Right lobe of liver (tissue), 6 donors: ENCODE measurements at regions not wholly inside any gene's neighbourhood (a gene's known extent, or its start where the extent isn't known, plus 50 kb on each side); places are given as distances from the start of the nearest gene placed in this dataset.

Source experiments
- ATAC-seq, 4 donors: fragments of 200-7000 bp; cut with Tn5 transposase; one replicate each; pipeline ENCODE4 v1.9.1; 2020; ENCODE audit warnings: mild to moderate bottlenecking in 4 of 4, moderate library complexity in 4 of 4
- DNase-seq, 3 donors: peaks; one replicate each; pipeline ENCODE4 v3.0.0-alpha.2; 2020
- H3K27ac ChIP-seq, 3 donors: fragments of 200-600 bp; one replicate each; pipeline ENCODE4 v1.8.0; 2022
- H3K27me3 ChIP-seq, 2 donors: fragments of 200-600 bp; one replicate each; pipeline ENCODE4 v1.8.0; 2022
- H3K36me3 ChIP-seq, 4 donors: fragments of 200-600 bp; sonication (generic) in 1 of 4; one replicate each; pipeline versions ENCODE4 v1.5.1 to v1.8.0; 2017 to 2022; ENCODE audit warnings: control low read depth in 1 of 4
- H3K4me1 ChIP-seq, 4 donors: fragments of 200-600 bp; sonication (generic) in 1 of 4; one replicate each; pipeline versions ENCODE4 v1.5.1 to v1.8.0; 2017 to 2022; ENCODE audit warnings: control low read depth in 1 of 4
- H3K4me3 ChIP-seq, 3 donors: fragments of 200-600 bp; one replicate each; pipeline ENCODE4 v1.8.0; 2022
- H3K9me3 ChIP-seq, 4 donors: fragments of 200-600 bp; sonication (generic) in 1 of 4; one replicate each; pipeline versions ENCODE4 v1.5.1 to v1.8.0; 2017 to 2022; ENCODE audit warnings: control low read depth in 1 of 4
- CTCF ChIP-seq, 4 donors: fragments of 200-600 bp in 3 of 4; fragments of 450-650 bp in 1 of 4; IDR thresholded peaks; one replicate each; pipeline versions ENCODE4 v1.5.1 to v1.8.0; 2016 to 2022; ENCODE audit warnings: antibody characterized with exemption in 4 of 4, mild to moderate bottlenecking in 2 of 4
- POLR2A ChIP-seq: fragments of 450-650 bp; IDR thresholded peaks from one replicate; pipeline ENCODE4 v1.6.1; 2017; ENCODE audit warnings: antibody characterized with exemption, mild to moderate bottlenecking
- WGBS: methylation state at CpG from one replicate; pipeline ENCODE4 v1.1.6; 2018; ENCODE audit warnings: low coverage, low lambda C conversion rate; ENCODE audit not compliant: insufficient coverage; ENCODE audit errors: missing lambda C conversion rate; 5-methylcytosine and 5-hydroxymethylcytosine counted together
- intact Hi-C, 2 donors: fragments of 100-400 bp; cut with DNase I; formaldehyde crosslinking; loops; one replicate each; pipeline versions ENCODE4 v1.11.2 to v1.14.1; 2022
- donor health status: DM: no; HTN: yes; CAD: no.
- donor health status: DM: no; HTN: no; CAD: no.
- donor health status: DM: no; HTN: no; CAD: no.
- donor health status: DM: no; HTN: yes; CAD: no.
- donor health status: DM: no; HTN: yes; CAD: no.

DNA sequence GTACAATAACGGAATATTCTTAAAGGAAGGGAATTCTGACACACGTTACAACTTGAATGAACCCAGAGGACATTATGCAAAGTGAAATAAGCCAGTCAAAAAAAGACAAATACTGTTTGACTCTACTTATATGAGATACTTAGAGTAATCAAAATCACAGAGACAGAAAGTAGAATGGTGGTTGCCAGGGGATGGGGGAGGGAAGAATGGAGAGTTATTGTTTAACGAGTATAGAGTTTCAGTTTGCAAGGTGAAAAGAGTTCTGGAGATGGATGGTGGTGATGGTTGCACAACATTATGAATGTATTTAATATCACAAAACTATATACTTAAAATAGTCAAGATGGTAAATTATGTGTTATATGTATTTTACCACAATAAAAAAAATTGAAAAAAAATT is 112.9 kb upstream of the ARHGEF3 start:
- H3K4me1 ChIP-seq: peaks cover 0 to 3% (median 0%) of the 10 kb centered on the region in 4 donors
- no peak overlapping the region for H3K4me3 ChIP-seq
- intact Hi-C loops: no loop called here
- DNase-seq (no peak), ATAC-seq (no peak)
- no peak for TF ChIP-seq POLR2A
- no peak for TF ChIP-seq CTCF (IDR thresholded peaks at IDR 0.05)
- H3K27ac ChIP-seq: no peak overlapping the region
- no peaks in the 10 kb centered on the region for H3K9me3 ChIP-seq
- 51% methylated on average over 3 of the region's 3 CpGs for WGBS
- H3K27me3 ChIP-seq: no peaks in the 10 kb centered on the region
- no peaks in the 10 kb centered on the region for H3K36me3 ChIP-seq

- DNase-seq (no peak), ATAC-seq (no peak)
- Histone ChIP-seq H3K27me3 (no peaks in the 10 kb centered on the region), H3K4me3 (no peak overlapping the region), H3K4me1 (no peaks in the 10 kb centered on the region), H3K9me3 (no peaks in the 10 kb centered on the region), H3K36me3 (no peaks in the 10 kb centered on the region), H3K27ac (no peak overlapping the region)
- intact Hi-C loops: no loop called here
- WGBS: 62% methylated on average over 4 of the region's 8 CpGs
- no peak for TF ChIP-seq POLR2A
- TF ChIP-seq CTCF (IDR thresholded peaks at IDR 0.05): no peak
Observed at GRCh38 chr3:56911363-56911762, 109.6 kb upstream of the ARHGEF3 start.

DNA sequence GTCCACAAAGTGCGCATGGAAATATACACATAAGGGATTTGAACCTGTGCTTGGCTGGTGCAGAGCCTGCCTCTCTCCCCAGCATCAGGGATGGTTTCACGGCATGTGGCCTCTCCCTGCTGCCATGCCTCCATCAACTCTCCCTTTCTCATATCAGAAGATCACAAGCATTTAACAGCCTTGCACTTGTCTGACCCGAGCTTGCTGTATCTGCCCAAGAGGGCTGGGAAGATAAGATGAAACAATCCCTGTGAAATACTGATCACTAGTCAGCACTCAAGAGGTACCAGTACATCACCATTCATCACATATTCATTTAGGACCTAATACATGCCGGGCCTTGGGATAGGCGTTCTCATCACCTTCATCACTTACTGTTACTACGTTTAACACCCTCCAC is 107.6 kb upstream of the ARHGEF3 start:
- no peaks in the 10 kb centered on the region for H3K27me3 ChIP-seq
- ATAC-seq (no peak), DNase-seq (no peak)
- H3K36me3 ChIP-seq: no peaks in the 10 kb centered on the region
- H3K9me3 ChIP-seq: no peaks in the 10 kb centered on the region
- H3K27ac ChIP-seq: no peak overlapping the region
- TF ChIP-seq CTCF (IDR thresholded peaks at IDR 0.05): no peak
- no peak for TF ChIP-seq POLR2A
- no peaks in the 10 kb centered on the region for H3K4me1 ChIP-seq
- 74% methylated on average over 5 of the region's 6 CpGs for WGBS
- no peak overlapping the region for H3K4me3 ChIP-seq
- intact Hi-C loops: no loop called here

- Histone ChIP-seq H3K36me3 (no peaks in the 10 kb centered on the region), H3K4me3 (no peak overlapping the region), H3K27ac (no peak overlapping the region), H3K9me3 (no peaks in the 10 kb centered on the region), H3K27me3 (no peaks in the 10 kb centered on the region), H3K4me1 (no peaks in the 10 kb centered on the region)
- no peak for TF ChIP-seq POLR2A
- no peak for TF ChIP-seq CTCF (IDR thresholded peaks at IDR 0.05)
- WGBS: 56% methylated on average over 3 of the region's 5 CpGs
- DNase-seq: no peak
- no peak for ATAC-seq
- intact Hi-C loops: no loop called here
Observed at GRCh38 chr3:56908004-56908403, 106.3 kb upstream of the ARHGEF3 start.

DNA sequence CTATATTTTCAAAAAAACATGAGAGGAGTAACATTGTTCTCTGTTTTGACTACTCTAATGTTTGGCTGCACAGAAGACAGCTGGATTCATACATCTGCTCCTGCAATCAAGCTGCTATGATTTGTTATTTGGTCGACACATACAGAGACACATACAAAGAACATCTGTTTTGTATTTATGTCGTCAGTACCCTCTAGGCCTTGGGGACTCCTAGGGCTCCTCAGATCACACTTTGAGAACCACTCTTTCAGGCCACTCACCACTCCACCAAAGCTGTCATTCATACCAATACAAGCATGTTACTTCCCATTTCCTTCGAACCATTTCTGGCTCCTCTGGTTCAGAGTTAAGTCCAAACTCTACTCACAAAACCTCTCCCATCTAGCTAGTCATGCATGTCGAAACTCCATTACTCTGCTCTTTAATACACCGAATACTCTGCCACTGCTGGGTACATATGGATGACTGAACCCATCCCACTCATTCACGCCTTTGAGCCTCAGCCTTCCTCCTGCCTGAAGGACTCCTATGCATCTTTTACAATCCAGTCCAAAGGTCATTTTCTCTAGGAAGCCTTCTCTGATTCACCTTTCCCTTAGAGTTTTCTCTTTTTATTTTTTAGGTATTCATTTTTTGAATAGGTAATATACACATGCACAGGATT is 102.9 kb upstream of the ARHGEF3 start:
- Histone ChIP-seq H3K36me3 (no peaks in the 10 kb centered on the region), H3K4me1 (no peaks in the 10 kb centered on the region), H3K4me3 (no peak overlapping the region), H3K27me3 (no peaks in the 10 kb centered on the region), H3K9me3 (no peaks in the 10 kb centered on the region), H3K27ac (no peak overlapping the region)
- DNase-seq: no peak
- intact Hi-C loops: no loop called here
- ATAC-seq: no peak
- TF ChIP-seq POLR2A (no peak), CTCF (IDR thresholded peaks at IDR 0.05) (no peak)
- 80% methylated on average over 4 of the region's 6 CpGs for WGBS
